IMR-90 (cell line): ENCODE measurements at regions not wholly inside any gene's neighbourhood (a gene's known extent, or its start where the extent isn't known, plus 50 kb on each side); places are given as distances from the start of the nearest gene placed in this dataset.
A peak's percentile ranks its signal among the peaks of the same experiment; 100 is the strongest.

Experiments
- CEBPB ChIP-seq: IDR thresholded peaks from 2 replicates; pipeline ENCODE4 v1.6.1; 2012; ENCODE audit warnings: low read depth, low read length, improper control_type of control experiment
- CTCF ChIP-seq: conservative IDR thresholded peaks from 2 replicates; pipeline ENCODE4 v1.5.1; 2012; ENCODE audit warnings: mild to moderate bottlenecking, low read depth, low read length, improper control_type of control experiment
- FOS ChIP-seq: fragments of 150-350 bp; IDR thresholded peaks from 2 replicates; pipeline ENCODE4 v1.6.1; 2016; ENCODE audit warnings: low read depth, low read length
- RAD21 ChIP-seq: IDR thresholded peaks from 2 replicates; pipeline ENCODE4 v1.6.1; 2012; ENCODE audit warnings: low read length, improper control_type of control experiment

- no peak; the same call in 1 of the 2 replicates for TF ChIP-seq RAD21
- no peak for TF ChIP-seq CTCF
- no peak for TF ChIP-seq FOS
- peak; percentile 94 for TF ChIP-seq CEBPB
These were observed 613.9 kb downstream of the IRS1 start for GRCh38 chr2:226185616-226186211.
